Right lobe of liver (tissue), 6 donors: ENCODE measurements at regions not wholly inside any gene's neighbourhood (a gene's known extent, or its start where the extent isn't known, plus 50 kb on each side); places are given as distances from the start of the nearest gene placed in this dataset.

ENCODE experiments used
- ATAC-seq, 4 donors: fragments of 200-7000 bp; cut with Tn5 transposase; one replicate each; pipeline ENCODE4 v1.9.1; 2020; ENCODE audit warnings: mild to moderate bottlenecking in 4 of 4, moderate library complexity in 4 of 4
- DNase-seq, 3 donors: peaks; one replicate each; pipeline ENCODE4 v3.0.0-alpha.2; 2020
- H3K27ac ChIP-seq, 3 donors: fragments of 200-600 bp; one replicate each; pipeline ENCODE4 v1.8.0; 2022
- H3K27me3 ChIP-seq, 2 donors: fragments of 200-600 bp; one replicate each; pipeline ENCODE4 v1.8.0; 2022
- H3K36me3 ChIP-seq, 4 donors: fragments of 200-600 bp; sonication (generic) in 1 of 4; one replicate each; pipeline versions ENCODE4 v1.5.1 to v1.8.0; 2017 to 2022; ENCODE audit warnings: control low read depth in 1 of 4
- H3K4me1 ChIP-seq, 4 donors: fragments of 200-600 bp; sonication (generic) in 1 of 4; one replicate each; pipeline versions ENCODE4 v1.5.1 to v1.8.0; 2017 to 2022; ENCODE audit warnings: control low read depth in 1 of 4
- H3K4me3 ChIP-seq, 3 donors: fragments of 200-600 bp; one replicate each; pipeline ENCODE4 v1.8.0; 2022
- H3K9me3 ChIP-seq, 4 donors: fragments of 200-600 bp; sonication (generic) in 1 of 4; one replicate each; pipeline versions ENCODE4 v1.5.1 to v1.8.0; 2017 to 2022; ENCODE audit warnings: control low read depth in 1 of 4
- POLR2A ChIP-seq: fragments of 450-650 bp; IDR thresholded peaks from one replicate; pipeline ENCODE4 v1.6.1; 2017; ENCODE audit warnings: antibody characterized with exemption, mild to moderate bottlenecking
- WGBS: methylation state at CpG from one replicate; pipeline ENCODE4 v1.1.6; 2018; ENCODE audit warnings: low coverage, low lambda C conversion rate; ENCODE audit not compliant: insufficient coverage; ENCODE audit errors: missing lambda C conversion rate; 5-methylcytosine and 5-hydroxymethylcytosine counted together
- intact Hi-C, 2 donors: fragments of 100-400 bp; cut with DNase I; formaldehyde crosslinking; loops; one replicate each; pipeline versions ENCODE4 v1.11.2 to v1.14.1; 2022
- TF ChIP-seq, protein P1 (sequence below), 4 donors: fragments of 200-600 bp in 3 of 4; fragments of 450-650 bp in 1 of 4; IDR thresholded peaks; one replicate each; pipeline versions ENCODE4 v1.5.1 to v1.8.0; 2016 to 2022; ENCODE audit warnings: antibody characterized with exemption in 4 of 4, mild to moderate bottlenecking in 2 of 4
- donor health status: DM: no; HTN: yes; CAD: no.
- donor health status: DM: no; HTN: no; CAD: no.
- donor health status: DM: no; HTN: no; CAD: no.
- donor health status: DM: no; HTN: yes; CAD: no.
- donor health status: DM: no; HTN: yes; CAD: no.

- Histone ChIP-seq H3K27ac (no peak overlapping the region), H3K4me1 (no peaks in the 10 kb centered on the region), H3K27me3 (no peaks in the 10 kb centered on the region), H3K36me3 (no peaks in the 10 kb centered on the region), H3K9me3 (no peaks in the 10 kb centered on the region), H3K4me3 (no peak overlapping the region)
- intact Hi-C loops = no loop called here
- no peak for DNase-seq
- TF ChIP-seq, protein P1, sequence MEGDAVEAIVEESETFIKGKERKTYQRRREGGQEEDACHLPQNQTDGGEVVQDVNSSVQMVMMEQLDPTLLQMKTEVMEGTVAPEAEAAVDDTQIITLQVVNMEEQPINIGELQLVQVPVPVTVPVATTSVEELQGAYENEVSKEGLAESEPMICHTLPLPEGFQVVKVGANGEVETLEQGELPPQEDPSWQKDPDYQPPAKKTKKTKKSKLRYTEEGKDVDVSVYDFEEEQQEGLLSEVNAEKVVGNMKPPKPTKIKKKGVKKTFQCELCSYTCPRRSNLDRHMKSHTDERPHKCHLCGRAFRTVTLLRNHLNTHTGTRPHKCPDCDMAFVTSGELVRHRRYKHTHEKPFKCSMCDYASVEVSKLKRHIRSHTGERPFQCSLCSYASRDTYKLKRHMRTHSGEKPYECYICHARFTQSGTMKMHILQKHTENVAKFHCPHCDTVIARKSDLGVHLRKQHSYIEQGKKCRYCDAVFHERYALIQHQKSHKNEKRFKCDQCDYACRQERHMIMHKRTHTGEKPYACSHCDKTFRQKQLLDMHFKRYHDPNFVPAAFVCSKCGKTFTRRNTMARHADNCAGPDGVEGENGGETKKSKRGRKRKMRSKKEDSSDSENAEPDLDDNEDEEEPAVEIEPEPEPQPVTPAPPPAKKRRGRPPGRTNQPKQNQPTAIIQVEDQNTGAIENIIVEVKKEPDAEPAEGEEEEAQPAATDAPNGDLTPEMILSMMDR (IDR thresholded peaks at IDR 0.05) = no peak
- no peak for TF ChIP-seq POLR2A
- ATAC-seq = no peak
Observed at GRCh38 chr4:164501074-164501473, 252.9 kb upstream of the SMIM31 start.

DNA sequence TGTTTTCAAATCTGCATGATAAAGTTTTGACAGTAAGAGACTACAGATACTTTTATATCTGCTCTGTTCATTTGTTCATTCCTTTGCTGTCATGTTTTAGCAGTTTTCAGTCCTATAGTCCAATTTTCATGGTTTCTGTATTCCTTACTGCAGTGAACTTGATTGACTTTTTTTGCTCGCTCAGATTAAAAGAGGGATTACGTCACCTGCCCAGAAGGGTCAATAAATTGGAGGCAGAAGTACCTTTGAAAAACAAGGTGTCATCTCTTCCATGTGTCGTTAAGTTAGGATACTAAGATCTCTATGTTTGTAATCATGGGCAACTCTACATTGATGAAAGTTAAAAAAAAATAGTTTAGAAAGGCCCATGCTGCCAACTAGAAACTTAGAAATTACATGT, 250.1 kb upstream of the SMIM31 start:
- intact Hi-C loops = no loop called here
- WGBS = 30% methylated on average over 3 of the region's 3 CpGs
- TF ChIP-seq, protein P1 (IDR thresholded peaks at IDR 0.05) = no peak
- TF ChIP-seq POLR2A = no peak
- no peak for DNase-seq
- H3K27me3 ChIP-seq = no peaks in the 10 kb centered on the region
- ATAC-seq = no peak
- no peak overlapping the region for H3K4me3 ChIP-seq
- no peaks in the 10 kb centered on the region for H3K9me3 ChIP-seq
- H3K27ac ChIP-seq = no peak overlapping the region
- H3K36me3 ChIP-seq = no peaks in the 10 kb centered on the region
- H3K4me1 ChIP-seq = no peaks in the 10 kb centered on the region

DNA sequence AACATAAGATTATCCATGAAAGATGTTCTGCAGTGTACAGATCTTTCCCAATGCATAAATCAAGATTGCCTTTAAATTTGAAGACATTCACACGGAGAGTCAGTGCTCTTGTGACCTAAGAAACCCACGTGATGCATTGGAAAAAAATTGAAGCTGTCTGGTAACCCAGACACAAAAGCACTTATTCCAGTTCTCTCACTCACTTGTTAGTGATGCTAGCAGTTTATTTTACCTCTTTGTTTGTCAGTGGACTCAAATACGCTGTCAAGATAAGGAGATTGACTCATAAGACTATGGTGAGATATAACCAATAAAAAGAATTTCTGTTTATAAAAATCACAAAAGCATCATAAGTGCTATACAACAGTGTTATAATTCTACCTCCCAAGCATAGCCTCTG, 245.8 kb upstream of the SMIM31 start:
- Histone ChIP-seq H3K9me3 (no peaks in the 10 kb centered on the region), H3K36me3 (no peaks in the 10 kb centered on the region), H3K27me3 (no peaks in the 10 kb centered on the region), H3K4me1 (no peaks in the 10 kb centered on the region), H3K27ac (no peak overlapping the region), H3K4me3 (no peak overlapping the region)
- 23% methylated on average over 3 of the region's 3 CpGs for WGBS
- no peak for DNase-seq
- ATAC-seq = no peak
- TF ChIP-seq POLR2A = no peak
- TF ChIP-seq, protein P1 (IDR thresholded peaks at IDR 0.05) = no peak
- intact Hi-C loops = no loop called here

DNA sequence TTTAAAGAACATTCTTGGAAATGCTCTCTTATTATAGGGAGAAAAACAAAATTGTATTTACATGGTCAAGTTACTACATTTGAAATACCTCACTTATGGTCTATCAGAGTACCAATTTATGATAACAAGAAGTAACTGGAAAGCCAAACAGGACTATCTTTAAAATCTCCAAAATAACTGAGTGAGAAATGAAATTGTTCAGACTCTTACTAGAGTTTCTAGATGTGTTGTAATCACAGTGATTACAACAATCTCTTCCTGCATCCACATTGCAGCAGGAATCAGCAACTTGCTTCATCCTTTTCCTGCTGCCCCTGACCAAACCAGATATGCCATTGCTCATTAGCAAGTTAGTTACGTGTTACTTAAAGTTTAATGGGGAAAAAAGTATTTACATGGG, 245.2 kb upstream of the SMIM31 start:
- WGBS = 0% methylated on average over 1 of the region's 1 CpG
- H3K36me3 ChIP-seq = no peaks in the 10 kb centered on the region
- ATAC-seq (no peak), DNase-seq (no peak)
- H3K4me3 ChIP-seq = no peak overlapping the region
- no peaks in the 10 kb centered on the region for H3K4me1 ChIP-seq
- H3K27me3 ChIP-seq = no peaks in the 10 kb centered on the region
- intact Hi-C loops = no loop called here
- no peak overlapping the region for H3K27ac ChIP-seq
- TF ChIP-seq POLR2A = no peak
- TF ChIP-seq, protein P1 (IDR thresholded peaks at IDR 0.05) = no peak
- no peaks in the 10 kb centered on the region for H3K9me3 ChIP-seq

- no peak for TF ChIP-seq POLR2A
- TF ChIP-seq, protein P1 (IDR thresholded peaks at IDR 0.05) = no peak
- intact Hi-C loops = no loop called here
- DNase-seq (no peak), ATAC-seq (no peak)
- Histone ChIP-seq H3K4me1 (no peaks in the 10 kb centered on the region), H3K9me3 (no peaks in the 10 kb centered on the region), H3K4me3 (no peak overlapping the region), H3K27ac (no peak overlapping the region), H3K27me3 (no peaks in the 10 kb centered on the region), H3K36me3 (no peaks in the 10 kb centered on the region)
- 31% methylated on average over 3 of the region's 3 CpGs for WGBS
Observed at GRCh38 chr4:164509951-164510350, 244.0 kb upstream of the SMIM31 start.
